CD14-positive monocyte (primary cell): ENCODE measurements at regions not wholly inside any gene's neighbourhood (a gene's known extent, or its start where the extent isn't known, plus 50 kb on each side); places are given as distances from the start of the nearest gene placed in this dataset.

Source experiments
- DNase-seq, 3 donors: peaks; one replicate each; pipeline ENCODE4 v3.0.0-alpha.2; 2011 to 2022
- H2AFZ ChIP-seq: 2 replicates; pipeline ENCODE4 v1.6.0; 2012; ENCODE audit warnings: mild to moderate bottlenecking, low read depth, low read length, inconsistent platforms; ENCODE audit not compliant: insufficient read depth, poor library complexity, severe bottlenecking
- H3K27ac ChIP-seq, 2 donors: 1 replicate in 1 of 2; 2 replicates in 1 of 2; pipeline ENCODE4 v1.5.1; 2012 to 2013; ENCODE audit warnings: low read length in 2 of 2, control low read depth in 1 of 2, inconsistent platforms in 1 of 2, low read depth in 1 of 2, mild to moderate bottlenecking in 1 of 2
- H3K27me3 ChIP-seq, 2 donors: one replicate each; pipeline versions ENCODE4 v1.6.0 to v1.6.1; 2011 to 2013; ENCODE audit warnings: low read length in 2 of 2; ENCODE audit not compliant: control insufficient read depth in 2 of 2, insufficient read depth in 2 of 2
- H3K36me3 ChIP-seq, 2 donors: replicated peaks in 1 of 2; 1 replicate in 1 of 2; 2 replicates in 1 of 2; pipeline versions ENCODE4 v1.5.1 to v1.6.1; 2012 to 2013; ENCODE audit warnings: low read length in 2 of 2, control low read depth in 1 of 2, inconsistent platforms in 1 of 2, mild to moderate bottlenecking in 1 of 2; ENCODE audit not compliant: insufficient read depth in 2 of 2, control insufficient read depth in 1 of 2
- H3K4me1 ChIP-seq, 2 donors: 1 replicate in 1 of 2; 2 replicates in 1 of 2; pipeline versions ENCODE4 v1.5.1 to v1.6.1; 2012 to 2013; ENCODE audit warnings: low read length in 2 of 2, control low read depth in 1 of 2, inconsistent platforms in 1 of 2, mild to moderate bottlenecking in 1 of 2, moderate library complexity in 1 of 2; ENCODE audit not compliant: insufficient read depth in 2 of 2, control insufficient read depth in 1 of 2
- H3K4me2 ChIP-seq: replicated peaks from 2 replicates; pipeline ENCODE3; 2012; ENCODE audit warnings: low read length, moderate library complexity, mild to moderate bottlenecking; ENCODE audit not compliant: poor library complexity, severe bottlenecking; ENCODE audit errors: extremely low read depth
- H3K4me3 ChIP-seq, 3 experiments: fragments of 200-600 bp in 1 of 3; sonication (generic) in 1 of 3; replicated peaks in 1 of 3; 1 replicate in 2 of 3; 2 replicates in 1 of 3; pipeline ENCODE4 v1.5.1; 2011 to 2013; ENCODE audit warnings: low read length in 3 of 3, mild to moderate bottlenecking in 3 of 3, control low read depth in 2 of 3, low read depth in 2 of 3, inconsistent platforms in 1 of 3, moderate library complexity in 1 of 3
- H3K79me2 ChIP-seq: 2 replicates; pipeline ENCODE4 v1.6.0; 2012; ENCODE audit warnings: mild to moderate bottlenecking, control low read depth, inconsistent platforms, low read length, moderate library complexity; ENCODE audit not compliant: insufficient read depth
- H3K9ac ChIP-seq: 2 replicates; pipeline ENCODE4 v1.6.0; 2017; ENCODE audit warnings: low read length, mild to moderate bottlenecking; ENCODE audit not compliant: insufficient read depth, poor library complexity, severe bottlenecking
- H3K9me3 ChIP-seq, 2 donors: replicated peaks in 1 of 2; 1 replicate in 1 of 2; 2 replicates in 1 of 2; pipeline versions ENCODE4 v1.5.1 to v1.6.1; 2012 to 2013; ENCODE audit warnings: low read length in 2 of 2, control low read depth in 1 of 2; ENCODE audit not compliant: control insufficient read depth in 1 of 2, insufficient read depth in 1 of 2
- H4K20me1 ChIP-seq: 2 replicates; pipeline ENCODE4 v1.6.0; 2012; ENCODE audit warnings: mild to moderate bottlenecking, low read length, control low read depth, moderate library complexity; ENCODE audit not compliant: insufficient read depth
- H3K27ac Mint-ChIP-seq, 7 donors: one replicate each; pipeline ENCODE4 v1.8.0; 2020; ENCODE audit warnings: mild to moderate bottlenecking in 7 of 7, mixed read lengths in 7 of 7, moderate library complexity in 6 of 7, inconsistent platforms in 2 of 7
- H3K27me3 Mint-ChIP-seq, 3 donors: one replicate each; pipeline ENCODE4 v1.8.0; 2021 to 2022; ENCODE audit warnings: low read depth in 3 of 3, mild to moderate bottlenecking in 3 of 3, mixed read lengths in 3 of 3, moderate library complexity in 3 of 3, inconsistent platforms in 1 of 3
- H3K36me3 Mint-ChIP-seq, 2 donors: one replicate each; pipeline ENCODE4 v1.8.0; 2020; ENCODE audit warnings: mixed read lengths in 2 of 2, inconsistent platforms in 1 of 2, mild to moderate bottlenecking in 1 of 2
- H3K4me1 Mint-ChIP-seq: one replicate; pipeline ENCODE4 v1.8.0; 2020; ENCODE audit warnings: mild to moderate bottlenecking, mixed read lengths
- H3K4me3 Mint-ChIP-seq, 2 donors: one replicate each; pipeline ENCODE4 v1.8.0; 2020; ENCODE audit warnings: mild to moderate bottlenecking in 2 of 2, mixed read lengths in 2 of 2, moderate library complexity in 1 of 2
- H3K9me3 Mint-ChIP-seq, 7 donors: one replicate each; pipeline ENCODE4 v1.8.0; 2020 to 2022; ENCODE audit warnings: mixed read lengths in 7 of 7, mild to moderate bottlenecking in 6 of 7, moderate library complexity in 6 of 7, inconsistent platforms in 2 of 7
- CTCF ChIP-seq: fragments of 200-600 bp; IDR thresholded peaks from one replicate; pipeline ENCODE4 v1.8.0; 2022; ENCODE audit warnings: antibody characterized with exemption, mild to moderate bottlenecking
- WGBS: methylation state at CpG from one replicate; pipeline ENCODE4 v1.1.5; 2013; ENCODE audit warnings: missing lambda C conversion rate; ENCODE audit not compliant: insufficient coverage; 5-methylcytosine and 5-hydroxymethylcytosine counted together
- intact Hi-C, 2 donors: fragments of 100-400 bp; cut with micrococcal nuclease; formaldehyde crosslinking; loops; one replicate each; pipeline versions ENCODE4 v1.15.0 to v1.15.1; 2023

DNA sequence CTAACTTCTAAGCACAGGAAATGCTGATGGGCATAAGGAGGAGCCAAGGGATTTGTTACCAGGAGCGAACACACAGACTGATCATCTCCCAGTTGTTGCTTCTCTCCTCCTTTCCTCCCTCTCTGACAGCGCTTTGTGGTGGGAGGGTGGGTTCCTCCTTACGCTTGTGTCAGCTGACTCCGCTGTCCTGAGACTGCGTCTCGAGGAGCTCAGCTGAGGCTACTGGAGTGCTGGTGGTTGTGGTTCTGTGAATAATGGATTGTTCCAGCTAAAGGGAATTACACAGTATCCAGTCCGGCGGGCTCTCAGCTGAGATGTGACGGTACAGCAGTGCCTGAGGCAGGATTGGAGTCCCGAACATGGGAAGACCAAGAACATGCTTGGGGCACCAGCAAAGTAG lies 113.4 kb downstream of the CTNND1 start:
- intact Hi-C loops, result no loop called here
- peaks cover 3% of the 10 kb centered on the region for H3K4me1 Mint-ChIP-seq
- no peak overlapping the region for H3K27ac Mint-ChIP-seq

GRCh38 chr11:57881647-57882046 lies 120.0 kb downstream of the CTNND1 start:
- Mint-ChIP-seq H3K27me3 (peaks cover 0 to 5% (median 4%) of the 10 kb centered on the region in 3 donors), H3K4me3 (peak overlapping the region in 1 of 2 donors; percentile 58), H3K36me3 (no peaks in the 10 kb centered on the region), H3K9me3 (peaks cover 0 to 2% (median 0%) of the 10 kb centered on the region in 7 donors), H3K4me1 (peaks cover 8% of the 10 kb centered on the region), H3K27ac (no peak overlapping the region)
- Histone ChIP-seq H3K9me3 (no peaks in the 10 kb centered on the region), H3K27ac (no peak overlapping the region), H3K9ac (no peak overlapping the region), H3K36me3 (no peaks in the 10 kb centered on the region), H3K4me1 (no peaks in the 10 kb centered on the region), H2AFZ (no peak overlapping the region), H3K27me3 (no peaks in the 10 kb centered on the region), H4K20me1 (no peaks in the 10 kb centered on the region), H3K4me2 (no peak overlapping the region), H3K4me3 (no peak overlapping the region), H3K79me2 (no peaks in the 10 kb centered on the region)
- intact Hi-C loops, result no loop called here
- TF ChIP-seq CTCF, result no peak
- WGBS, result no CpG with 5 or more reads among the region's 3 CpGs
- DNase-seq, result no peak

More for the DNA sequence above, 113.4 kb downstream of the CTNND1 start:
- Histone ChIP-seq H3K9me3 (no peaks in the 10 kb centered on the region), H3K4me1 (no peaks in the 10 kb centered on the region), H2AFZ (no peak overlapping the region), H4K20me1 (no peaks in the 10 kb centered on the region), H3K4me2 (no peak overlapping the region), H3K27ac (no peak overlapping the region), H3K79me2 (no peaks in the 10 kb centered on the region), H3K36me3 (no peaks in the 10 kb centered on the region), H3K4me3 (no peak overlapping the region), H3K9ac (no peak overlapping the region), H3K27me3 (no peaks in the 10 kb centered on the region)
- Mint-ChIP-seq H3K36me3 (no peaks in the 10 kb centered on the region), H3K4me3 (no peak overlapping the region), H3K27me3 (peaks cover 0 to 3% (median 1%) of the 10 kb centered on the region in 3 donors), H3K9me3 (peaks cover 0 to 2% (median 0%) of the 10 kb centered on the region in 7 donors)
- WGBS, result 97% methylated on average over 6 of the region's 10 CpGs
- DNase-seq, result no peak
- no peak for TF ChIP-seq CTCF
